ENCODE measurements at regions not wholly inside any gene's neighbourhood (a gene's known extent, or its start where the extent isn't known, plus 50 kb on each side); places are given as distances from the start of the nearest gene placed in this dataset.
"Not testable (repeated sequence)": the region's sequence is repeated elsewhere in the genome, so short reads cannot be mapped to it uniquely, and the experiment has no call there.

- TF ChIP-seq CTCF, POLR2A (IDR thresholded peaks at IDR 0.05): not testable (repeated sequence)
These were observed 149.1 kb downstream of the BCL2L11 start for GRCh38 chr2:111269761-111270323.

Measured in thyroid gland (tissue), 4 donors.